ENCODE measurements at regions not wholly inside any gene's neighbourhood (a gene's known extent, or its start where the extent isn't known, plus 50 kb on each side); places are given as distances from the start of the nearest gene placed in this dataset.

GRCh38 chr10:130834573-130834972 lies 476.9 kb downstream of the TCERG1L start:
- no peak for DNase-seq

DNA sequence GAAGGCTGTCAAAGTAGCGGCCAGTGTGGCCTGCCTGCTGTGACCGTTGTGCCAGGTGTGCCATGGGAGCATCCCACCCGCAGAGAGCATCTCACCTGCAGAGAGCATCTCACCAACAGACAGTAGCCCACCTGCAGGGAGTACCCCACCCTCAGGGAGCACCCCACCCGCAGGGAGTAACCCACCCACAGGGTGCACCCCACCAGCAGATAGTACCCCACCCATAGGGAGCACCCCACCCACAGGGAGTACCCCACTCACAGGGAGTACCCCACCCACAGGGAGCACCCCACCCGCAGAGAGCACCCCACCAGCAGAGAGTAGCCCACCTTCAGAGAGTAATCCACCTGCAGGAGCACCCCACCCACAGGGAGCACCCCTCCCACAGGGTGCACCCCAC lies 476.5 kb downstream of the TCERG1L start:
- no peak for DNase-seq

GRCh38 chr10:130836344-130836743 lies 475.2 kb downstream of the TCERG1L start:
- no peak for DNase-seq

- DNase-seq = no peak
These were observed 468.4 kb downstream of the TCERG1L start for GRCh38 chr10:130843051-130843653.

DNA sequence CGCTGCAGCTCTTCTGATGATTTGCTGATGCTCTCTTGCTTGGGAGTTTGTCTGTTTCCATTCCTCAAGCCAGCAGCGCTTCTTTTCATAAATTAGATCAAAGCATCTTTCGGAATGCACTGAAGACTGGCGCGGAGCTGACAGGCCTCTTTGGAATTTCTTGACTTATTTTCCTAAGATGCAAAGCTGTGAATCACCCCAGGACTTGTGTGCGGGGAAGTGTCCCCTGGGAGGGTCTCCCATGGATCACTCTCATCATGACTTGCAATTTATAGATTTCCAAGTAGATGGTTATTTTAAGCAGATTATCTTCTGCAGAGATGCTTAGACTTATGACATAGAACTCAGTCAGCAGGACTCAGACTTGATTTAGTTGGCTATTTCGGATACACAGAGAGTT lies 467.2 kb downstream of the TCERG1L start:
- DNase-seq = no peak

DNA sequence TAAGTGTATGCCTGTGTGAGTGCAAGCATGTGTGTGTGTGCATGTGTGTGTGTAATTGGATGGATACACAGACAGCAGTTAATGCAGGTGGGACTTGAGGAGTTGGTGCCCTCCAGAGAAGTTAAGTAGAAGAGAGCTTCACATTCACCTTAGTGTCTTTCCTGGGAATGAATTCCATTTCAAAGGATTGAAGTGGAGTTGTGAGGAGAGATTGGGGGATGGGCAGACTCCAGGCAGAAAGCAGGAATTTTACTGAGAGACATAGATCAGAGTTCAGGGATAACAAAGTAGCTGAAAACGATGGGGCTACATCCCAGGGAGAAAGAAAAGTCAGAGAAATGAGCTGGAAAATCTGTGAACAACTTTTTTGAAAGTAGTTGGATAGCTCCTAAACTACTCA lies 464.4 kb downstream of the TCERG1L start:
- DNase-seq = no peak

- DNase-seq = no peak
These were observed 462.7 kb downstream of the TCERG1L start for GRCh38 chr10:130848855-130849254.

DNA sequence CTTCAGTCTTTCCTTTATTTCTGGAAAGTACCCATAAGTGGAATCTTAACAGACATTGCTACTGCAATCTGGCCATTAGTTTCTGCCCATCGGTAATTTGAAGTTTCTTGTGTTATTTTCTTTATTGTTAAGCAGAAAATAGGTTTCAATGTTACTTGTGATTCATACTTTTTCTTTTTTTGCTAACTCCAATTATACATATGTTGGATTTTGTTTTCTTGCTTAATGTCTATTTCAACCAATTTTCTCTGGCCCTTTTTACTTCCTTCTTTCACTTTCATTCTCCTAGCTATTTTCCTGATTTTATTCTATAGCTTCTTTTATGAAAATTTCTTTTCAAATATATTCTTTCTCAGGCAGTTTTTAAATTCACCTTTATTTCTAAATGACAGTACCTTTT lies 457.4 kb downstream of the TCERG1L start:
- no peak for DNase-seq

GRCh38 chr10:130857631-130858295 lies 453.8 kb downstream of the TCERG1L start:
- DNase-seq = no peak

DNA sequence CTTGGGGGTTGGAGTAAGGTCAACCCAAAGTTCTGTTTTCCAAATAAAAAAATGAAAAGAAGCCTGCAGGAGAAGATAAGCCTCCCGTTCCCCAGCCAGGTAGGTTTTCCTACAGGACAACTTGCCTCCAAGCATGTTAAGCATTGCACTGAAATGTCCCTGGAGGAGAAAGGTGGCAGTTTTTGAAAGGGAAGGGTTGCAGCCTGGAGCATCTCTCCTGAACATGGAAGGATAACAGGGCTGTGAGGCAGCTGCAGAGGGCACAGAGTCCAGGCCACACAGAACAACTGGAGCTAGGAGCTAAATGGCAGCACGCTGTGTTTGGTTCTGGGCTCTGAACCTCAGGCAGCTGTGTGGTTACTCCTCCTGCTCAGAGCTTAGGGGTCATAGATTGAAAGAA lies 452.9 kb downstream of the TCERG1L start:
- DNase-seq = no peak

GRCh38 chr10:130859427-130859826 lies 452.1 kb downstream of the TCERG1L start:
- no peak for DNase-seq

DNA sequence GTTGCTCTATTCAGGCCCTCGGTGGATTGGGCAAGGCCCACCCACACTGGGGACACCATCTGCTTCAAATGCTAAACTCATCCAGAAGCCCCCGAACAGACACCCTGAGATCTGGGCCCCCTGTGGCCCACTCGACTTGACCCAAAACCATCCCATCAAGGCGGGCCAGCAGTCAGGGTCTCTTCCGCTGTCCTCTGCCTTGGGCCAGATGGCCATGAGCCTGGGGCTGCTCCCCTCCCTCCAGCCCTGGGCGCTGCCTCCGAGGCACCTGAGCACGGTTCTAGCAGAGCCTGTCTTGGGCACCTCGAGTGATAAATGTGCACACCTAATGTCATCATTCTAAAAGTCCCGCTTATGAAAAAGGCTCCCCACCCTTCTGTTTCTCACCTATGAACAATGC lies 449.4 kb downstream of the TCERG1L start:
- DNase-seq = no peak

- DNase-seq = no peak
These were observed 448.9 kb downstream of the TCERG1L start for GRCh38 chr10:130862626-130863025.

- no peak for DNase-seq
These were observed 448.5 kb downstream of the TCERG1L start for GRCh38 chr10:130863044-130863443.

- DNase-seq = no peak
These were observed 446.3 kb downstream of the TCERG1L start for GRCh38 chr10:130864961-130865818.

- no peak for DNase-seq
These were observed 444.7 kb downstream of the TCERG1L start for GRCh38 chr10:130866857-130867256.

GRCh38 chr10:130867446-130868194 lies 443.9 kb downstream of the TCERG1L start:
- DNase-seq = no peak

DNA sequence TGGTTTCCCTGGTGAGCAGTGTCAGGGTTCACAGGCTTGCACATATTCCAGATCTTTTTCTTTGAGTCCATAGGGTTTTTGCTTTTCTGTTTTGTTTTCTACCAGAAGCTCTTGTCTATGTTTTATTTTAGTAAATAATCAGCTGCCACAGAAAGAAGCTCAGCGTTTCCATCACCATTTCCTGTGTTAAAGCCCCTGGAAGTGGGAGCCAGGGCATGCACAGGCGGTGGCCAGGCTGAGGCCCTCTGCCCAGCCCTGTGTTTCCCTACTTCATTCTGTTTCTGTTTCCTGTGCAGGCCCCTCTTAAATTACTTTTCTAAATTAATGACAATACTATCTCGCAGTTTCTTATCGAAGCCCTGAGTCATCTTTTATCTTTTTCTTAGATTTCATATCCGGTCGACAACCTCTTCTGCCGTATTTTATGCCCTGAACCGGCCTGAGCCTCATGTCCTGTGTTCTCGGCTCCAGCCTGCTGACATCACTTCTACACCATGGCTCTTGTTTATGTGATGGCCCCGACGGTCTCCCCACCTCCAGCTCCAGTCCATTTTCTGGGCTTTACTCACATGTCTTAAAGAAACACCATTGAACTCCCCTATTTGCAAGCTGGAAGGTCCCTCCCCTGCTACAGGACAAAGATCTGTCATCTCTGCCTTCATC lies 442.2 kb downstream of the TCERG1L start:
- DNase-seq = no peak

DNA sequence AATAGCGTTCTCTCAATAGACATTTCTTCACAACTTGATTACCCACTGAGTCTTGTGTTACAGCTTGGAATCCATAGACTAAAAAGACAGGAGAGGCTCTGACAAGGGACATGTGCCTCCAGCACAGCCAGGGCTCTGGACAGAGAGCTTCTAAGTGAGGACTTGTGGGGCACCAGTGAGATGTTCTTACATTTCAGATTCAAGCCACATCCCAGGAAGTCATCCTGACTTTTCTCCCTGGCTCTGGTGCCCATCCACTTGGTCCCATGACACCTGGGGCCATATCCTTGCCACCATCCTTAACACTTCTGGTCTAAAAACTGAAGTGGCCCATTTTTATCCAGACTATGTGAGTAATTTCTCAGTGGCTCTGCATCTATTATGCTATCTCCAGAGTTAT lies 440.1 kb downstream of the TCERG1L start:
- DNase-seq = no peak

- DNase-seq = no peak
These were observed 437.9 kb downstream of the TCERG1L start for GRCh38 chr10:130873636-130874035.

GRCh38 chr10:130875116-130875515 lies 436.4 kb downstream of the TCERG1L start:
- DNase-seq = no peak

- DNase-seq = no peak
These were observed 435.5 kb downstream of the TCERG1L start for GRCh38 chr10:130875897-130876472.

Data from occipital lobe (tissue), 1 donor.